ENCODE measurements at regions not wholly inside any gene's neighbourhood (a gene's known extent, or its start where the extent isn't known, plus 50 kb on each side); places are given as distances from the start of the nearest gene placed in this dataset.

DNA sequence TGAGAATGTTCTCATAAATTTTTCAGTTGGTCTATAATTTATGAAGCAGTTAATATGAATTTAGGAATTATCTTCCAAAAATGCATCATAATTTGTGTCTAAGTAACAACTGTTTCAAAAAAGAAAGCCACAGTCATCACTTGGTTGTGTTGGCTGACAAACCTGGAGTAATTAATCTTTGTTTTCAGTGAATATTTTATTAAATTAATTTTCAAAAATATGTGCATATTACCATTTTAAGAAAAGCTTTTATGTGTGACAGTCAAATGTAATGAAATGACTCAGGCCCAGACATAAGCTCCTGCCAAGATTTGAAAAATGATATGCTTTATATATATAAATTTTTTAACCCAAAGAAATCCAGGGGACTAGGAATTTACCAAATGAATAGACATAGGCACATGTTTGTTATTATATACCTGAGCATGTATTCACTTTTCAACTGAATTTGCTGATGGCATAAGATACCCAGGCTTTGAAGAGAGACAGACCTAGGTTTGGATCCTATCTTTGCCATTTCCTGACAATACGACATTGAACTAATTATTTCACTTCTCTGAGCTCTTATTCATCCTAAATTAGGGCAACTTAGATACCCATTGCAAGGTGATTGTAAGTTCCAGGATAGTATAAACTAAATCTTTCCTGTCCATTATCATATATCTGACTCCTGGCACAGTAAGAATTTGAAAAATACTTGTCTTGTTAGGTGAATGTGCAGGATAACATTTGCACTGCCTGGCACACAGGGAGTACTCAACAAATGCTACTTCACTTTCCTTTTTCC lies 729.5 kb upstream of the ADGRL2 start:
- no peaks in the 10 kb centered on the region for H3K9me3 Mint-ChIP-seq
- Histone ChIP-seq H3K4me3 (ENCODE audit: low read length) (no peak overlapping the region), H3K27me3 (ENCODE audit: control insufficient read depth, insufficient read depth, low read length, poor library complexity, severe bottlenecking) (no peaks in the 10 kb centered on the region), H3K36me3 (ENCODE audit: control insufficient read depth, insufficient read depth, low read length) (no peaks in the 10 kb centered on the region), H3K9ac (ENCODE audit: extremely low read depth, low read length, poor library complexity, severe bottlenecking) (no peak overlapping the region), H3K27ac (ENCODE audit: low read depth, low read length) (no peak overlapping the region), H3K4me1 (ENCODE audit: control insufficient read depth, insufficient read depth, low read length) (no peaks in the 10 kb centered on the region), H3K9me3 (ENCODE audit: control insufficient read depth, low read length) (no peaks in the 10 kb centered on the region)
- 93 to 100% methylated on average over 1 of the region's 1 CpG for WGBS, 2 experiments (ENCODE audit: insufficient coverage in 1 of 2, insufficient read length in 1 of 2)
- no peak overlapping the region for H3K27ac Mint-ChIP-seq
- H3K4me3 Mint-ChIP-seq = no peak overlapping the region
- TF ChIP-seq, protein P1, sequence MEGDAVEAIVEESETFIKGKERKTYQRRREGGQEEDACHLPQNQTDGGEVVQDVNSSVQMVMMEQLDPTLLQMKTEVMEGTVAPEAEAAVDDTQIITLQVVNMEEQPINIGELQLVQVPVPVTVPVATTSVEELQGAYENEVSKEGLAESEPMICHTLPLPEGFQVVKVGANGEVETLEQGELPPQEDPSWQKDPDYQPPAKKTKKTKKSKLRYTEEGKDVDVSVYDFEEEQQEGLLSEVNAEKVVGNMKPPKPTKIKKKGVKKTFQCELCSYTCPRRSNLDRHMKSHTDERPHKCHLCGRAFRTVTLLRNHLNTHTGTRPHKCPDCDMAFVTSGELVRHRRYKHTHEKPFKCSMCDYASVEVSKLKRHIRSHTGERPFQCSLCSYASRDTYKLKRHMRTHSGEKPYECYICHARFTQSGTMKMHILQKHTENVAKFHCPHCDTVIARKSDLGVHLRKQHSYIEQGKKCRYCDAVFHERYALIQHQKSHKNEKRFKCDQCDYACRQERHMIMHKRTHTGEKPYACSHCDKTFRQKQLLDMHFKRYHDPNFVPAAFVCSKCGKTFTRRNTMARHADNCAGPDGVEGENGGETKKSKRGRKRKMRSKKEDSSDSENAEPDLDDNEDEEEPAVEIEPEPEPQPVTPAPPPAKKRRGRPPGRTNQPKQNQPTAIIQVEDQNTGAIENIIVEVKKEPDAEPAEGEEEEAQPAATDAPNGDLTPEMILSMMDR (conservative IDR thresholded peaks at IDR 0.05) = no peak
- no peaks in the 10 kb centered on the region for H3K36me3 Mint-ChIP-seq (ENCODE audit: low read depth)
- H3K4me1 Mint-ChIP-seq = peaks cover 9% of the 10 kb centered on the region
- H3K27me3 Mint-ChIP-seq (ENCODE audit: insufficient read depth) = no peaks in the 10 kb centered on the region
- DNase-seq = no peak

DNA sequence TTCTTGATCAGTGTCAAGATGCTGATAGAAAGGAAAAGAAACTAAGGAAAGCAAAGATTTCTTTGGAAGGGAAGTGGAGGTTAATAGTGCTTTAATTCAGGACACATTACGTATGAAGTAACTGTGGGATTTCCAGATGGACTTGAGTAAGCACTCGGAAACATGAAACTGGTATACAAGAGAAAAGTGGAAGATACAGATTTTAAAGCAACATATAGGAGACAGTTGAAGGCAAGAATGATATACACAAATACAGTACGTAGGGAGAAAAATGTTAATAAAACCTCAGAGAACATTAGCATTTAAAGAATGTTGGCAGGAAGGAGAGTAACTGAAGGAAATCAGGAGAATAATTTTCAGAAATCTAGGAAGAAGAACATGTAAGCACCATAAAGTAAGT lies 730.9 kb upstream of the ADGRL2 start:
- Mint-ChIP-seq H3K4me3 (no peak overlapping the region), H3K27me3 (ENCODE audit: insufficient read depth) (no peaks in the 10 kb centered on the region), H3K27ac (no peak overlapping the region), H3K9me3 (no peaks in the 10 kb centered on the region), H3K36me3 (ENCODE audit: low read depth) (no peaks in the 10 kb centered on the region), H3K4me1 (no peaks in the 10 kb centered on the region)
- Histone ChIP-seq H3K27me3 (ENCODE audit: control insufficient read depth, insufficient read depth, low read length, poor library complexity, severe bottlenecking) (no peaks in the 10 kb centered on the region), H3K9me3 (ENCODE audit: control insufficient read depth, low read length) (no peaks in the 10 kb centered on the region), H3K36me3 (ENCODE audit: control insufficient read depth, insufficient read depth, low read length) (no peaks in the 10 kb centered on the region), H3K9ac (ENCODE audit: extremely low read depth, low read length, poor library complexity, severe bottlenecking) (no peak overlapping the region), H3K4me1 (ENCODE audit: control insufficient read depth, insufficient read depth, low read length) (no peaks in the 10 kb centered on the region), H3K4me3 (ENCODE audit: low read length) (no peak overlapping the region), H3K27ac (ENCODE audit: low read depth, low read length) (no peak overlapping the region)
- WGBS, 2 experiments (ENCODE audit: insufficient coverage in 1 of 2, insufficient read length in 1 of 2) = 98 to 100% methylated on average over 3 of the region's 3 CpGs
- TF ChIP-seq, protein P1 (conservative IDR thresholded peaks at IDR 0.05) = no peak
- no peak for DNase-seq

DNA sequence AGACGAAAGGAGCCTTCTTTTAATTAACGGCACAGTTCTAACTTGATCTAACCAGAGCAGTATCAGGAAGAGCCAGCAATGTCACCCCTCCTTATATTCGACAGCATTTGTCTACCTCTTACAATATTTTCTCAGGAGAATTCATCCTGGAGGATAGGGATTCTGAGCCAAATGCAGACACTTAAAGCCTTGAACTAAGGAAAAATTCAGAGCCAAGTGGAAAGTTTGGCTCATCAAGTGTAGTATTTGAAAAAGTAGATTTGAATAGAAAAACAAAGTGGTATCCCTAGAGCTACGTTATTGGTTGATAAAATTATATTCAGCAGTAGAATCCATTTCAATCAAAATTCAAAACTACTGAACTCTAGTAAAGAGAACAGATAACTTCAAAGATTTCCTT lies 732.0 kb upstream of the ADGRL2 start:
- TF ChIP-seq, protein P1 (conservative IDR thresholded peaks at IDR 0.05) = no peak
- no peaks in the 10 kb centered on the region for H3K27me3 ChIP-seq (ENCODE audit: control insufficient read depth, insufficient read depth, low read length, poor library complexity, severe bottlenecking)
- H3K9me3 Mint-ChIP-seq = no peaks in the 10 kb centered on the region
- no peaks in the 10 kb centered on the region for H3K27me3 Mint-ChIP-seq (ENCODE audit: insufficient read depth)
- WGBS, 2 experiments (ENCODE audit: insufficient coverage in 1 of 2, insufficient read length in 1 of 2) = 90 to 93% methylated on average over 3 to 4 of the region's 4 CpGs
- H3K27ac ChIP-seq (ENCODE audit: low read depth, low read length) = no peak overlapping the region
- H3K4me3 Mint-ChIP-seq = no peak overlapping the region
- no peak for DNase-seq
- no peaks in the 10 kb centered on the region for H3K4me1 Mint-ChIP-seq
- no peaks in the 10 kb centered on the region for H3K36me3 ChIP-seq (ENCODE audit: control insufficient read depth, insufficient read depth, low read length)
- no peaks in the 10 kb centered on the region for H3K9me3 ChIP-seq (ENCODE audit: control insufficient read depth, low read length)
- H3K4me3 ChIP-seq (ENCODE audit: low read length) = no peak overlapping the region
- H3K27ac Mint-ChIP-seq = no peak overlapping the region
- H3K4me1 ChIP-seq (ENCODE audit: control insufficient read depth, insufficient read depth, low read length) = no peaks in the 10 kb centered on the region
- no peaks in the 10 kb centered on the region for H3K36me3 Mint-ChIP-seq (ENCODE audit: low read depth)
- H3K9ac ChIP-seq (ENCODE audit: extremely low read depth, low read length, poor library complexity, severe bottlenecking) = no peak overlapping the region

Data from endodermal cell (in vitro differentiated cells).